Sigmoid colon (tissue), 6 donors: ENCODE measurements at regions not wholly inside any gene's neighbourhood (a gene's known extent, or its start where the extent isn't known, plus 50 kb on each side); places are given as distances from the start of the nearest gene placed in this dataset.

Experiments used
- DNase-seq: peaks from one replicate; pipeline ENCODE4 v3.0.0-alpha.2; 2019
- H3K27ac ChIP-seq, 4 donors: fragments of 200-600 bp; sonication (generic); one replicate each; pipeline ENCODE4 v1.5.1; 2016 to 2019; ENCODE audit warnings: mild to moderate bottlenecking in 1 of 4
- H3K27me3 ChIP-seq, 3 donors: fragments of 200-600 bp; sonication (generic); one replicate each; pipeline ENCODE4 v1.5.1; 2019; ENCODE audit warnings: mild to moderate bottlenecking in 1 of 3
- H3K36me3 ChIP-seq, 4 donors: fragments of 200-600 bp; sonication (generic); one replicate each; pipeline ENCODE4 v1.5.1; 2016 to 2019
- H3K4me1 ChIP-seq, 4 donors: fragments of 200-600 bp; sonication (generic); one replicate each; pipeline ENCODE4 v1.5.1; 2017 to 2019
- H3K4me3 ChIP-seq, 4 donors: fragments of 200-600 bp; sonication (generic); one replicate each; pipeline ENCODE4 v1.5.1; 2017 to 2019; ENCODE audit warnings: mild to moderate bottlenecking in 2 of 4, moderate library complexity in 1 of 4
- H3K9me3 ChIP-seq, 4 donors: fragments of 200-600 bp in 3 of 4; sonication (generic) in 3 of 4; one replicate each; pipeline versions ENCODE4 v1.5.1 to v1.6.1; 2013 to 2019
- CTCF ChIP-seq, 4 experiments: fragments of 450-650 bp in 3 of 4; fragments of 200-600 bp in 1 of 4; IDR thresholded peaks; one replicate each; pipeline ENCODE4 v1.5.1; 2016 to 2019; ENCODE audit warnings: antibody characterized with exemption in 4 of 4, mild to moderate bottlenecking in 3 of 4, moderate library complexity in 2 of 4
- EP300 ChIP-seq, 4 donors: sonication (generic); formaldehyde crosslinking; IDR thresholded peaks; one replicate each; pipeline ENCODE4 v1.6.1; 2017; ENCODE audit warnings: antibody characterized with exemption in 4 of 4
- POLR2A ChIP-seq, 2 donors: fragments of 450-650 bp; IDR thresholded peaks; one replicate each; pipeline ENCODE4 v1.6.1; 2016; ENCODE audit warnings: antibody characterized with exemption in 2 of 2, mild to moderate bottlenecking in 2 of 2, moderate library complexity in 2 of 2
- POLR2AphosphoS5 ChIP-seq, 4 donors: sonication (generic); formaldehyde crosslinking; IDR thresholded peaks; one replicate each; pipeline ENCODE4 v1.6.1; 2017; ENCODE audit warnings: antibody characterized with exemption in 4 of 4
- WGBS, 2 donors: extraction: QIAGEN DNeasy Blood & Tissue Kit; methylation state at CpG; one replicate each; pipeline ENCODE4 v1.1.7; 2013; 5-methylcytosine and 5-hydroxymethylcytosine counted together
- intact Hi-C: fragments of 100-400 bp; cut with DNase I; formaldehyde crosslinking; loops from one replicate; pipeline ENCODE4 v1.15.1; 2023
- donor health status: healthy with polysubstance abuse.
- donor health status: healthy.

GRCh38 chr9:12891588-12891987 is 116.8 kb downstream of the LURAP1L start:
- TF ChIP-seq EP300 (IDR thresholded peaks at IDR 0.05), result no peak
- no peak for TF ChIP-seq CTCF (IDR thresholded peaks at IDR 0.05)
- no peak for TF ChIP-seq POLR2A (IDR thresholded peaks at IDR 0.05)
- no peak for TF ChIP-seq POLR2AphosphoS5 (IDR thresholded peaks at IDR 0.05)
- DNase-seq, result no peak
- Histone ChIP-seq H3K36me3 (no peaks in the 10 kb centered on the region), H3K9me3 (peaks cover 0 to 3% (median 0%) of the 10 kb centered on the region in 4 donors), H3K27me3 (no peaks in the 10 kb centered on the region), H3K4me3 (no peak overlapping the region), H3K27ac (no peak overlapping the region), H3K4me1 (no peaks in the 10 kb centered on the region)
- 85 to 94% methylated on average over 1 of the region's 1 CpG for WGBS, 2 donors
- intact Hi-C loops, result no loop called here

GRCh38 chr9:12903316-12903715 is 128.5 kb downstream of the LURAP1L start:
- Histone ChIP-seq H3K9me3 (no peaks in the 10 kb centered on the region), H3K4me3 (no peak overlapping the region), H3K27me3 (no peaks in the 10 kb centered on the region), H3K36me3 (no peaks in the 10 kb centered on the region), H3K4me1 (no peaks in the 10 kb centered on the region), H3K27ac (no peak overlapping the region)
- no peak for DNase-seq
- 85 to 88% methylated on average over 2 of the region's 2 CpGs for WGBS, 2 donors
- TF ChIP-seq EP300 (IDR thresholded peaks at IDR 0.05) (no peak), CTCF (IDR thresholded peaks at IDR 0.05) (no peak), POLR2AphosphoS5 (IDR thresholded peaks at IDR 0.05) (no peak), POLR2A (IDR thresholded peaks at IDR 0.05) (no peak)
- intact Hi-C loops, result no loop called here

GRCh38 chr9:12904261-12905000 is 129.6 kb downstream of the LURAP1L start:
- TF ChIP-seq POLR2A (IDR thresholded peaks at IDR 0.05) (no peak), CTCF (IDR thresholded peaks at IDR 0.05) (no peak), EP300 (IDR thresholded peaks at IDR 0.05) (no peak), POLR2AphosphoS5 (IDR thresholded peaks at IDR 0.05) (no peak)
- no peaks in the 10 kb centered on the region for H3K36me3 ChIP-seq
- intact Hi-C loops, result no loop called here
- H3K4me1 ChIP-seq, result no peaks in the 10 kb centered on the region
- H3K4me3 ChIP-seq, result no peak overlapping the region
- no peaks in the 10 kb centered on the region for H3K27me3 ChIP-seq
- no peak overlapping the region for H3K27ac ChIP-seq
- 92 to 95% methylated on average over 2 of the region's 2 CpGs for WGBS, 2 donors
- DNase-seq, result no peak
- no peaks in the 10 kb centered on the region for H3K9me3 ChIP-seq

GRCh38 chr9:12906646-12907045 is 131.8 kb downstream of the LURAP1L start:
- Histone ChIP-seq H3K27me3 (no peaks in the 10 kb centered on the region), H3K4me1 (no peaks in the 10 kb centered on the region), H3K27ac (no peak overlapping the region), H3K36me3 (no peaks in the 10 kb centered on the region), H3K9me3 (no peaks in the 10 kb centered on the region), H3K4me3 (no peak overlapping the region)
- intact Hi-C loops, result no loop called here
- no peak for DNase-seq
- WGBS, 2 donors, result 86 to 87% methylated on average over 3 of the region's 3 CpGs
- no peak for TF ChIP-seq POLR2AphosphoS5 (IDR thresholded peaks at IDR 0.05)
- no peak for TF ChIP-seq EP300 (IDR thresholded peaks at IDR 0.05)
- no peak for TF ChIP-seq POLR2A (IDR thresholded peaks at IDR 0.05)
- no peak for TF ChIP-seq CTCF (IDR thresholded peaks at IDR 0.05)

- Histone ChIP-seq H3K27me3 (no peaks in the 10 kb centered on the region), H3K9me3 (no peaks in the 10 kb centered on the region), H3K27ac (no peak overlapping the region), H3K4me1 (no peaks in the 10 kb centered on the region), H3K36me3 (no peaks in the 10 kb centered on the region), H3K4me3 (no peak overlapping the region)
- TF ChIP-seq POLR2A (IDR thresholded peaks at IDR 0.05) (no peak), POLR2AphosphoS5 (IDR thresholded peaks at IDR 0.05) (no peak), CTCF (IDR thresholded peaks at IDR 0.05) (no peak), EP300 (IDR thresholded peaks at IDR 0.05) (no peak)
- WGBS, 2 donors, result 31 to 57% methylated on average over 3 of the region's 3 CpGs
- intact Hi-C loops, result no loop called here
- no peak for DNase-seq
These were observed 134.1 kb downstream of the LURAP1L start for GRCh38 chr9:12908895-12909294.
